Motor neuron (in vitro differentiated cells): ENCODE measurements at regions not wholly inside any gene's neighbourhood (a gene's known extent, or its start where the extent isn't known, plus 50 kb on each side); places are given as distances from the start of the nearest gene placed in this dataset.

Source experiments
- ATAC-seq, 8 experiments: fragments of 200-7000 bp; cut with Tn5 transposase; replicated peaks in 6 of 8; 2 replicates each; pipeline ENCODE4 v1.8.0; 2021; ENCODE audit warnings: mild to moderate bottlenecking in 8 of 8, moderate library complexity in 8 of 8
- H3K27ac ChIP-seq, 2 donors: fragments of 250-450 bp; sonication (Bioruptor Pico); 2 replicates each; pipeline ENCODE4 v1.9.0; 2021; ENCODE audit warnings: antibody characterized with exemption in 2 of 2, mild to moderate bottlenecking in 2 of 2, moderate library complexity in 1 of 2
- H3K4me1 ChIP-seq, 2 donors: fragments of 250-450 bp; sonication (Bioruptor Pico); replicated peaks in 1 of 2; 2 replicates each; pipeline ENCODE4 v1.6.1; 2021; ENCODE audit warnings: antibody characterized with exemption in 2 of 2, mild to moderate bottlenecking in 2 of 2, moderate library complexity in 1 of 2
- H3K4me3 ChIP-seq, 5 donors: fragments of 250-450 bp; sonication (Bioruptor Pico); 2 replicates each; pipeline ENCODE4 v1.9.0; 2021; ENCODE audit warnings: antibody characterized with exemption in 5 of 5, mild to moderate bottlenecking in 5 of 5, moderate library complexity in 4 of 5
- WGBS, 10 experiments: fragments of 450-650 bp; shearing (Covaris generic); methylation state at CpG; one replicate each; pipeline ENCODE4 v1.0.0; 2022; 5-methylcytosine and 5-hydroxymethylcytosine counted together
- in situ Hi-C, 9 experiments: fragments of 400-800 bp; cut with MboI; loops; one replicate each; pipeline ENCODE4 v1.15.0; 2021; ENCODE audit warnings: low sequenced_read_pairs in 9 of 9, low pct_unique_long_range_greater_than_20kb in 2 of 9; ENCODE audit not compliant: unreplicated experiment in 9 of 9

GRCh38 chr4:106753426-106753825 lies 282.7 kb downstream of the DKK2 start:
- Histone ChIP-seq H3K4me3 (no peak overlapping the region), H3K4me1 (no peaks in the 10 kb centered on the region), H3K27ac (no peak overlapping the region)
- 31 to 54% (median 40%) methylated on average over 1 to 3 of the region's 3 CpGs; no CpG with 5 or more reads in 1 of the 10 experiments for WGBS, 10 experiments
- in situ Hi-C loops, result no loop called here
- ATAC-seq, result no peak

GRCh38 chr4:106746451-106746850 lies 289.7 kb downstream of the DKK2 start:
- peak in 2 of 8 experiments; percentile 72 to 73 for ATAC-seq
- no peaks in the 10 kb centered on the region for H3K4me1 ChIP-seq
- no peak overlapping the region for H3K4me3 ChIP-seq
- in situ Hi-C loops, result no loop called here
- H3K27ac ChIP-seq, result no peak overlapping the region

GRCh38 chr4:106738121-106738520 lies 298.0 kb downstream of the DKK2 start:
- H3K27ac ChIP-seq, result no peak overlapping the region
- in situ Hi-C loops, result no loop called here
- no peak overlapping the region for H3K4me3 ChIP-seq
- 43 to 92% (median 73%) methylated on average over 4 to 5 of the region's 5 CpGs for WGBS, 10 experiments
- no peak for ATAC-seq
- no peaks in the 10 kb centered on the region for H3K4me1 ChIP-seq

- in situ Hi-C loops, result no loop called here
- no CpG with 5 or more reads among the region's 1 CpG for WGBS, 10 experiments
- H3K4me3 ChIP-seq, result no peak overlapping the region
- no peak overlapping the region for H3K27ac ChIP-seq
- peak in 2 of 8 experiments; percentile 52 to 64 for ATAC-seq
- H3K4me1 ChIP-seq, result no peaks in the 10 kb centered on the region
Measured at GRCh38 chr4:106718548-106718947, 317.6 kb downstream of the DKK2 start.

- H3K4me1 ChIP-seq, result no peaks in the 10 kb centered on the region
- no peak overlapping the region for H3K4me3 ChIP-seq
- no peak overlapping the region for H3K27ac ChIP-seq
- WGBS, 10 experiments, result 50 to 100% (median 85%) methylated on average over 2 to 4 of the region's 4 CpGs; no CpG with 5 or more reads in 1 of the 10 experiments
- in situ Hi-C loops, result no loop called here
- no peak for ATAC-seq
Measured at GRCh38 chr4:106717091-106717490, 319.0 kb downstream of the DKK2 start.

- ATAC-seq, result no peak
- no peak overlapping the region for H3K4me3 ChIP-seq
- no peak overlapping the region for H3K27ac ChIP-seq
- no peaks in the 10 kb centered on the region for H3K4me1 ChIP-seq
- in situ Hi-C loops, result no loop called here
Measured at GRCh38 chr4:106715825-106716224, 320.3 kb downstream of the DKK2 start.

- Histone ChIP-seq H3K4me1 (no peaks in the 10 kb centered on the region), H3K27ac (no peak overlapping the region), H3K4me3 (no peak overlapping the region)
- ATAC-seq, result no peak
- WGBS, 10 experiments, result 46 to 96% (median 78%) methylated on average over 1 to 5 of the region's 5 CpGs
- in situ Hi-C loops, result no loop called here
Measured at GRCh38 chr4:106708464-106708816, 327.7 kb downstream of the DKK2 start.

- Histone ChIP-seq H3K4me3 (no peak overlapping the region), H3K27ac (no peak overlapping the region), H3K4me1 (no peaks in the 10 kb centered on the region)
- in situ Hi-C loops, result no loop called here
- 57 to 100% (median 85%) methylated on average over 1 to 2 of the region's 2 CpGs; no CpG with 5 or more reads in 2 of the 10 experiments for WGBS, 10 experiments
- ATAC-seq, result no peak
Measured at GRCh38 chr4:106707776-106708463, 328.2 kb downstream of the DKK2 start.

- no peak overlapping the region for H3K27ac ChIP-seq
- no peak for ATAC-seq
- no peak overlapping the region for H3K4me3 ChIP-seq
- 0 to 92% (median 63%) methylated on average over 1 to 5 of the region's 6 CpGs for WGBS, 10 experiments
- in situ Hi-C loops, result no loop called here
- H3K4me1 ChIP-seq, result no peaks in the 10 kb centered on the region
Measured at GRCh38 chr4:106704253-106704870, 331.8 kb downstream of the DKK2 start.

GRCh38 chr4:106700321-106700720 lies 331.7 kb upstream of the GIMD1 start:
- ATAC-seq, result no peak
- H3K4me1 ChIP-seq, result no peaks in the 10 kb centered on the region
- in situ Hi-C loops, result no loop called here
- no peak overlapping the region for H3K4me3 ChIP-seq
- 17 to 94% (median 67%) methylated on average over 1 to 2 of the region's 2 CpGs; no CpG with 5 or more reads in 1 of the 10 experiments for WGBS, 10 experiments
- no peak overlapping the region for H3K27ac ChIP-seq

- ATAC-seq, result no peak
- H3K4me3 ChIP-seq, result no peak overlapping the region
- H3K27ac ChIP-seq, result no peak overlapping the region
- no peaks in the 10 kb centered on the region for H3K4me1 ChIP-seq
- in situ Hi-C loops, result no loop called here
- 0 to 55% (median 44%) methylated on average over 1 of the region's 1 CpG; no CpG with 5 or more reads in 4 of the 10 experiments for WGBS, 10 experiments
Measured at GRCh38 chr4:106698621-106699195, 330.1 kb upstream of the GIMD1 start.

- in situ Hi-C loops, result no loop called here
- ATAC-seq, result no peak
- no peaks in the 10 kb centered on the region for H3K4me1 ChIP-seq
- WGBS, 10 experiments, result 23 to 87% (median 53%) methylated on average over 3 to 4 of the region's 4 CpGs; no CpG with 5 or more reads in 3 of the 10 experiments
- H3K4me3 ChIP-seq, result no peak overlapping the region
- H3K27ac ChIP-seq, result no peak overlapping the region
Measured at GRCh38 chr4:106695501-106696262, 327.1 kb upstream of the GIMD1 start.

- no peak overlapping the region for H3K27ac ChIP-seq
- no peak for ATAC-seq
- WGBS, 10 experiments, result 67 to 100% (median 100%) methylated on average over 1 of the region's 2 CpGs; no CpG with 5 or more reads in 4 of the 10 experiments
- in situ Hi-C loops, result no loop called here
- H3K4me1 ChIP-seq, result no peaks in the 10 kb centered on the region
- H3K4me3 ChIP-seq, result no peak overlapping the region
Measured at GRCh38 chr4:106694232-106694631, 325.7 kb upstream of the GIMD1 start.
